Eye (tissue), 1 donor: ENCODE measurements at regions not wholly inside any gene's neighbourhood (a gene's known extent, or its start where the extent isn't known, plus 50 kb on each side); places are given as distances from the start of the nearest gene placed in this dataset.

Source experiments
- DNase-seq: peaks from one replicate; pipeline ENCODE4 v3.0.0-alpha.2; 2015

DNA sequence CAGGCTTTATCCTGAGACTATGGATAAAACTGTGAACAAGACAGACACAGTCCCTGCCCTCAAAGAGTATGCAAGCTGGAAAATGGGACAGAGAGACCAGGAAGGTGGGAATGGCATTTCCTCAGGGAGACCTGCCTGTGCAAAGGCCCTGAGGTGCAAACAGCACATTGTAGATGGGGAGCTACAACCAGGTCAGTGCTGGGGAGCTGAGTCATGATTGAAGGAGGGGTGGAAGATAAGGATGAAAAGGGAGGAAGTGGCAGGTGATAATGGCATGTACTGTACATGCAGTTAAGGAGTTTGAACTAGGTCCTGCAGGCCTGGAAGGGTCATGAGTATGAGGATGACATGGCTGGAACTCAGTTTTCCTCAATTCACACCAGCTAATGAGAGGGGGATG is 75.5 kb upstream of the BOD1 start:
- no peak for DNase-seq

DNA sequence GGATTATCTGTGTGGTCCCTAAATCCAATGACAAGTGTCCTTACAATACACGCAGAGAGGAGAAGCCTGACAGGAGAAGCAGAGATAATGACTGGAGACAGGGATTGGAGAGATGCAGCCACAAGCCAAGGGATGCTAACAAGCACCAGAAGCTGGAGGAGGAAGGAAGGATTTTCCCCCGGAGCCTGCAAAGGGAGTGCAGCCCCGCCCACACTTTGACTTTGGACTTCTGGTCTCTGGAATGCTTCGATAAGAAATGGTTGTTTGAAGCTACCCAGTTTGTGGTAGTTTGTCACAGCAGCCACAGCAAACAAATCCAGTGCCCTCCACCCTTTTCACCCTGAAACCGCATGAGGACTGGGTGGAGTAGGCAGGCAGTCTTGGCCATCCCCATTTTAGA is 77.2 kb upstream of the BOD1 start:
- DNase-seq, result no peak

DNA sequence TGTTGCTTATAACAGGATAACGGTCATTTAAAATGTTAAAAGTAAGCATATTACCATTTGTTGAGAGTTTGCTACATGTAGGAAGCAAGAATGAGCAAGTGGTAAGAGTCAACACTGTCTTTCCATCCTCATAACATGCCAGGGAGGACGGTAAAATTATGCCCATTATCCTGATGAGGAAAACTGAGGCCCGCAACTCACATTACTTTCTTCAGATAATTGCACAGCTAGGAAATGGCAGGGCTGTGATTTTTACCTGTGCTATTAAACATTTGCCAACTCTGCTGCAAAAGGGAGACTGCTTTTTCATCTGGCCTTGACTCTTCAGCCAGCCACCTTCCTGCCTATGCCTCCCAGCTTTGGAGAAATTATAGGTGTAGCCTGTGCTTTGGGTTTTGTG is 79.8 kb upstream of the BOD1 start:
- no peak for DNase-seq

GRCh38 chr5:173697931-173698579 is 81.6 kb upstream of the BOD1 start:
- no peak for DNase-seq

DNA sequence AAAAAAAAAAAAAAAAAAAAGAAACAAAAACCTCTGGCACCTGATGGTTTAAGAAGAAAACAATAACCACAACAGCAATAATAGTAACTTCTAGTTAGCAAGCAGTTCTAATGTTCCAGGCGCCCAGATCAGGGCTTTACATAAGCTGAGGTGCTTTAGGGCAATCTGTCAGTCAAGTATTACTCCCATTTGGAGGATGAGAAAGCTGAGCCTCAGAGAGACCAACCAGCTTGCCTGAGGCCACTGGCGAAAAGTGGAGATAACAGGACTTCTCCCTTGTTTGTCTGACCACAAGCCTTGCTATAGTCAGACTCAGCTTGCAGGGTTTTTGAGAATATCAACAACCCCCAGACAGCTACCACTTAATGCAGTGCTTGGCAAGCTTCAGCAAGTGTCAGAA is 83.5 kb upstream of the BOD1 start:
- DNase-seq, result no peak

DNA sequence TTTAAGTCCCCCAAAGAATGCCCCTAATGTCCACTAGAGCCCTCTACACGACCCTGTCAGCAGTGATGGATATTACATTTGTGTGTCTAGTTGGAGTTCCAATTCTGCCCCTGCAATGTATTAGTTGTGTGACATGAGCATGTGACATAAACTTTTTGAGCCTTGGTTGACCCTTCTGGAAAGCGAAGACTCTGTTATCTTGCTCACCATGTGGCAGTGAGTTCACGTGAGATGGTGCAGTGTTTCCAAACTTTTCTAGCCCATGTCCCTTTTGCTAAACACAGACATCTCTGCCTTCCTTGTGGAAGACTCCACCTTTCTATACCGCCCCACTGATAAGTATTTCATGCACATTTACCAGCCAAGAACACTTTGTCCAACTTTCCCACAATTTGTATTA is 87.0 kb upstream of the BOD1 start:
- no peak for DNase-seq

- DNase-seq, result peak; percentile 21
Measured at GRCh38 chr5:173704615-173705511, 88.4 kb upstream of the BOD1 start.

GRCh38 chr5:173705512-173706044 is 89.1 kb upstream of the BOD1 start:
- DNase-seq, result peak; percentile 45

DNA sequence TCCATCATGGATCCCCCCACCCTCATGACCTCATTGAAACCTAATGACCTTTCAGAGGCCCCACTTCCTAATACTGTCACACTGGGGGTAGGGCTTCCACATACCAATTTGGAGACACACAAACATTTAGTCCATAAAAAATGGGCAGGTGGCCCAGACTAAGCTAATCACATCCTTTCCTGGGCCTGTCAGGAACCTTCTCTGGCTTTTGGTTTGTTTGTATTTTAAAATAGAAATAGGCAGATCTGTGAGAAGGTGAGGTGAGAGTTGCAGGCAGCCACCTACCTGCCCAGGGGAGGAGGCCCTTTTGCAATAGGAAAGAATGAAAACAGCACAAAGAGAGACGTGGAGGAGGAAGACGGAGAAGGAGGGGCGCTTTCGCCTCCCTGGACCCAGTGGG is 90.2 kb upstream of the BOD1 start:
- no peak for DNase-seq

DNA sequence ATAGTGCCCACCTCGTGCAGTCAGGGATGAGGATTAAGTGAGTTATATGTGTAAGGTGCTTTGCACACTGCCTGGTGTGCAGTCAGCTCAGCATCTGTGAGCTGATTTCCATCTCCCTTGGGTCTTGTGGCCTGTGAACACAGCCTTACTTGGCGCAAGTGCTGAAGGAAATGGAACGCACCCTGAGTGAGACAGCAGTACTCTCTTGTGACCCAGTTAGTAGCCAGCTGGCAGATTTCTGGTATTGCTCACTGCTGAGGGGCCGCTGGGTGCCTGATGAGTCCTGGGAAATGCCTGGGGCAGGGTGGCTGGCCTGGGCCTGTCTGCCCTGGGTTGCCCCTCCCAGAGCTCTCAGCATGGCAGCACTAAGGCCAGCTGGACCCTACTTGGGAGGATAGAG is 90.9 kb upstream of the BOD1 start:
- DNase-seq, result peak; percentile 67

DNA sequence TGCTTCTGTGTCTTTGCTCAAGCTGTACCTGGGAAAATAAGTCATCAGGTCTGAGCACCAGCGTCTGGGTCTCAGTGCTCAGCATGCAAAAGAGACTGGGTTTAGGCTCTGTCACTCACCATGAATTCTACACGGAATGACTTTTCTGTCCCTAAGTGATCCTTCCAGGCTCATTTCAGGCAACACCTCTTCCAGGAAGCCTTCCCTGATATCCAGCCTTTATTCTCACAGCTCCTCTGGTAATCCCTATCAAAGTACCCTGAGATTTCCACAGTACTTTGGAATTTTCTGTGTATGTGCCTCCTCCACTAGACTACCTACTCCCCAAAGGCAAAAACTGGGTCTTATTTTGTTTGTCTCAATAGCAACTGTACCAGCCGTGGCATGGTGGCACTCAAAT is 92.7 kb upstream of the BOD1 start:
- DNase-seq, result no peak

DNA sequence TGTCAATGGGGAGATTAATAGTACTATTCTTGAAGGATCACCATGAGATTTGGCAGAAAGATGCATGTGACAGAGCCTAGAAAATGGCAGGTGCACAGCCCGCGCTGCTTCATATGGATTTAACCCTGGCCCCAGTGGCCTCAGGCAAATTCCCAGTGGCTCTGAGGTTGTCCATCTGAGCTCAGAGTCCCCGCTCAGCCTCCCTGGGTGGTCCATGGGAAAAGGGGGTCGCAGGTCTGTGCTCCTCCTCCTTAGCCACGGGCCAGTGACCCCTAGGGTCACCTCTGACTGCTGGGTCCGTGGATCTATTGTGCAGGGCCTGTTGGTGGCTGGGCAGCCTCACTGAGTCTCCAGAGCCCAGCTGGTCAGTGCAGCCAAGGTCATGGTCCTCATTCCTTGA is 93.3 kb upstream of the BOD1 start:
- no peak for DNase-seq

- DNase-seq, result no peak
Measured at GRCh38 chr5:173710528-173710927, 94.1 kb upstream of the BOD1 start.

DNA sequence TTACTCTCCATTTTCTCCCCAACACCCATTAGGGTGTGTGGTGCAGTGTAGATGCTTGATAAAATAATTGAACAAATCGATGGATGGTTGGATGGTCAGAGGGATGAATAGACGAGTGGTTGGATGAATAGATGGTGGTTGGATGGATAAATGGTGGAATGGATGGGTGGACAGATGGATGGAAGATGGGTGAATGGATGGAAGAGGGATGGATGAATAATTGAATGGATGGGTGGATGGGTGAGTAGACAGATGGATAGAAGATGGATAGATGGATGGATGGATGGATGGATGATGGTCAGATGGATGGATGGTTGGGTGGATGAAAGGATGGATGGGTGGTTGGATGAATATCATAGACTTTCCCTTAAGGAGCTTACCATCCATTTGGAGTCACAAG is 95.0 kb upstream of the BOD1 start:
- no peak for DNase-seq

DNA sequence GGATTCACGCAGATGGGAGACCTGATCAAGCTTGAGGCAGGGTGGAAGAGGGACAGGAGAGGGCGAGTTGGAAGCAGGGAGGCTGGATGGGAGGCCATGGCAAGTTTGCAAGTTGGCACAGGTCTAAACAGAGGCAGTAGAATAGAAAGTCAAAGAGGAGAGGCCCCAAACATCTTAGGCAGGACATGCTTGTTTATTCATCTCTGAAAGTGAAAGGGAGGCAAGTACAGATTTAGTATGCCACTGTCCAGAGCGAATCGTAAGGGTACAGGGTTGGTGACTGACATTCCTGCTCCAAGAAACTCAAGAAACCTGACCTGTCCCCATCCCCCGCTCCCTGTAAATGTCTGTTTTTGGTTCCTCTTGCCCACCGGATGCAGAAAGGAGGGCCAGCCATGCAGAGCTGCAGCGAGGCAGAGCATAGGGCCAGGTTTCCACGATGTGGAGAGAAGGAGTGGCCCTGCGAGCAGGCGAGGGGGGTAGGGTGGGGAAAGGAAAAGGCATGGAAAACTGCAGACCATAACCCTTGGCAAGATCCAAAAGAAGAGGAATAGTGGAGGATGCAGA is 96.2 kb upstream of the BOD1 start:
- no peak for DNase-seq

GRCh38 chr5:173714551-173715428 is 98.3 kb upstream of the BOD1 start:
- no peak for DNase-seq

DNA sequence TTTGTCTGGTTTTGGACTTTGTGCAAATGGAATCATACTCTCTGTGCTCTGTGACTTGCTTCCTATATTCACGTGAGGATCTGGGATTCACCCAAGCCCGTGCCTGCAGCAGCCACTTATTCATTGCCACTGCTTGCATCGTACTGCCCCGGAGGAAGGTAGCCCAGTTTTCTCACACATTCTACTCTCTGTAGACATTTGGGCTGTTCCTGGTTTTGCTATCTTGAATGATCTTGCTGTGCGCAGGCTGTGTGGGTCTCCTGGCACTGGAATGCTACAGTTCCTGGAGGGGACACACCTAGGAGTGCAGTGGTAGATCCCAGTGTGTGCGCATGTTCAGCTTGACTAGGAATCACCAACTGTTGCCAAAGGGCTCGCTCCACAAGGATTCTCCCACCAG is 99.2 kb upstream of the BOD1 start:
- DNase-seq, result no peak

GRCh38 chr5:173716058-173716682 is 99.7 kb upstream of the BOD1 start:
- no peak for DNase-seq

GRCh38 chr5:173717959-173718358 is 101.5 kb upstream of the BOD1 start:
- no peak for DNase-seq

GRCh38 chr5:173718469-173718868 is 102.0 kb upstream of the BOD1 start:
- DNase-seq, result no peak

DNA sequence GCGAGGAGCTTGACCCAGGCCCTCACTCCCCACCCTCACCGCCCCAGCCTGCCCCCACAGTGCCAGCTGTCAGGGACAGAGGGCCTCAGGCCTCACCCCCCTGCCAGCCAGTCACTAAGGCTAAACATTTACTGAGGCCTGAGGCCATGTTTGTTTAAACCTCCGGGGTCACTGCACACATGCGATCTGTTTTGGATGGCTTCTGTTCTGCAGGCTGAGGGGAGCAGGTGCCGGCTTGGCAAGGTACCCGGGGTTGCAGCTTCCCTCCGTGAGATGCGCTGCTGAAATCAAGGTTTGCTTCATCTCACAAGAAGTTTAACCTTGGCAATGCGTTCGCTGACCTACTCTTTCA is 103.3 kb upstream of the BOD1 start:
- DNase-seq, result peak; percentile 79

- DNase-seq, result peak; percentile 69
Measured at GRCh38 chr5:173720286-173720952, 104.0 kb upstream of the BOD1 start.
